Vagina (tissue), 2 donors: ENCODE measurements at regions not wholly inside any gene's neighbourhood (a gene's known extent, or its start where the extent isn't known, plus 50 kb on each side); places are given as distances from the start of the nearest gene placed in this dataset.

Experiments used
- DNase-seq, 2 donors: peaks; one replicate each; pipeline ENCODE4 v3.0.0-alpha.2; 2017; ENCODE audit errors: extremely low spot score in 2 of 2
- H3K27ac ChIP-seq: fragments of 200-600 bp; sonication (generic); one replicate; pipeline ENCODE4 v1.5.1; 2019
- H3K27me3 ChIP-seq: fragments of 200-600 bp; sonication (generic); one replicate; pipeline ENCODE4 v1.5.1; 2019
- H3K36me3 ChIP-seq, 2 donors: fragments of 200-600 bp; sonication (generic); one replicate each; pipeline ENCODE4 v1.5.1; 2017 to 2019
- H3K4me1 ChIP-seq: fragments of 200-600 bp; sonication (generic); one replicate; pipeline ENCODE4 v1.5.1; 2019
- H3K4me3 ChIP-seq, 2 donors: fragments of 200-600 bp; sonication (generic); 1 replicate in 1 of 2; 2 replicates in 1 of 2; pipeline ENCODE4 v1.5.1; 2016 to 2019
- H3K9me3 ChIP-seq: fragments of 200-600 bp; sonication (generic); one replicate; pipeline ENCODE4 v1.5.1; 2019
- CTCF ChIP-seq, 3 experiments: fragments of 450-650 bp in 2 of 3; fragments of 200-600 bp in 1 of 3; sonication (generic) in 1 of 3; IDR thresholded peaks; one replicate each; pipeline ENCODE4 v1.5.1; 2017 to 2019; ENCODE audit warnings: antibody characterized with exemption in 3 of 3, mild to moderate bottlenecking in 2 of 3, moderate library complexity in 2 of 3
- POLR2A ChIP-seq, 2 donors: fragments of 450-650 bp; IDR thresholded peaks; one replicate each; pipeline ENCODE4 v1.6.1; 2017; ENCODE audit warnings: antibody characterized with exemption in 2 of 2, mild to moderate bottlenecking in 2 of 2, moderate library complexity in 2 of 2
- POLR2AphosphoS5 ChIP-seq, 2 donors: sonication (generic); formaldehyde crosslinking; IDR thresholded peaks; one replicate each; pipeline ENCODE4 v1.9.0; 2017; ENCODE audit warnings: antibody characterized with exemption in 2 of 2, mild to moderate bottlenecking in 2 of 2, low read depth in 1 of 2; ENCODE audit not compliant: insufficient read depth in 1 of 2
- intact Hi-C: fragments of 100-400 bp; cut with DNase I; formaldehyde crosslinking; loops from one replicate; pipeline ENCODE4 v1.15.1; 2023

GRCh38 chr7:125551008-125551407, 621.4 kb upstream of the POT1 start:
- no peak overlapping the region for H3K27ac ChIP-seq
- TF ChIP-seq POLR2AphosphoS5 (IDR thresholded peaks at IDR 0.05; ENCODE audit: insufficient read depth in 1 of 2, low read depth in 1 of 2) = no peak
- TF ChIP-seq POLR2A (IDR thresholded peaks at IDR 0.05) = no peak
- intact Hi-C loops = no loop called here
- DNase-seq = no peak
- no peaks in the 10 kb centered on the region for H3K27me3 ChIP-seq
- no peaks in the 10 kb centered on the region for H3K4me1 ChIP-seq
- H3K36me3 ChIP-seq = no peaks in the 10 kb centered on the region
- H3K9me3 ChIP-seq = no peaks in the 10 kb centered on the region
- no peak overlapping the region for H3K4me3 ChIP-seq

GRCh38 chr7:125547505-125547904, 617.9 kb upstream of the POT1 start:
- Histone ChIP-seq H3K27me3 (no peaks in the 10 kb centered on the region), H3K27ac (no peak overlapping the region), H3K4me3 (no peak overlapping the region), H3K4me1 (no peaks in the 10 kb centered on the region), H3K9me3 (no peaks in the 10 kb centered on the region), H3K36me3 (no peaks in the 10 kb centered on the region)
- intact Hi-C loops = no loop called here
- no peak for DNase-seq
- no peak for TF ChIP-seq POLR2AphosphoS5 (IDR thresholded peaks at IDR 0.05; ENCODE audit: insufficient read depth in 1 of 2, low read depth in 1 of 2)
- no peak for TF ChIP-seq CTCF (IDR thresholded peaks at IDR 0.05)
- TF ChIP-seq POLR2A (IDR thresholded peaks at IDR 0.05) = no peak

GRCh38 chr7:125530553-125530952, 600.9 kb upstream of the POT1 start:
- intact Hi-C loops = no loop called here
- Histone ChIP-seq H3K9me3 (no peaks in the 10 kb centered on the region), H3K27me3 (no peaks in the 10 kb centered on the region), H3K4me3 (no peak overlapping the region), H3K36me3 (no peaks in the 10 kb centered on the region), H3K4me1 (no peaks in the 10 kb centered on the region), H3K27ac (no peak overlapping the region)
- TF ChIP-seq CTCF (IDR thresholded peaks at IDR 0.05) (no peak), POLR2AphosphoS5 (IDR thresholded peaks at IDR 0.05; ENCODE audit: insufficient read depth in 1 of 2, low read depth in 1 of 2) (no peak), POLR2A (IDR thresholded peaks at IDR 0.05) (no peak)
- no peak for DNase-seq

GRCh38 chr7:125529249-125529648, 599.6 kb upstream of the POT1 start:
- Histone ChIP-seq H3K9me3 (no peaks in the 10 kb centered on the region), H3K4me1 (no peaks in the 10 kb centered on the region), H3K36me3 (no peaks in the 10 kb centered on the region), H3K27ac (no peak overlapping the region), H3K27me3 (no peaks in the 10 kb centered on the region), H3K4me3 (no peak overlapping the region)
- TF ChIP-seq CTCF (IDR thresholded peaks at IDR 0.05) (no peak), POLR2AphosphoS5 (IDR thresholded peaks at IDR 0.05; ENCODE audit: insufficient read depth in 1 of 2, low read depth in 1 of 2) (no peak), POLR2A (IDR thresholded peaks at IDR 0.05) (no peak)
- intact Hi-C loops = no loop called here
- DNase-seq = no peak

- H3K27me3 ChIP-seq = no peaks in the 10 kb centered on the region
- no peaks in the 10 kb centered on the region for H3K4me1 ChIP-seq
- H3K4me3 ChIP-seq = no peak overlapping the region
- DNase-seq = no peak
- no peaks in the 10 kb centered on the region for H3K9me3 ChIP-seq
- no peak for TF ChIP-seq POLR2AphosphoS5 (IDR thresholded peaks at IDR 0.05; ENCODE audit: insufficient read depth in 1 of 2, low read depth in 1 of 2)
- no peak for TF ChIP-seq POLR2A (IDR thresholded peaks at IDR 0.05)
- TF ChIP-seq CTCF (IDR thresholded peaks at IDR 0.05) = no peak
- H3K27ac ChIP-seq = no peak overlapping the region
- H3K36me3 ChIP-seq = no peaks in the 10 kb centered on the region
- intact Hi-C loops = no loop called here
These were observed 597.3 kb upstream of the POT1 start for GRCh38 chr7:125526958-125527357.

GRCh38 chr7:125526092-125526491, 596.5 kb upstream of the POT1 start:
- Histone ChIP-seq H3K27ac (no peak overlapping the region), H3K4me3 (no peak overlapping the region), H3K9me3 (no peaks in the 10 kb centered on the region), H3K27me3 (no peaks in the 10 kb centered on the region), H3K4me1 (no peaks in the 10 kb centered on the region), H3K36me3 (no peaks in the 10 kb centered on the region)
- intact Hi-C loops = no loop called here
- DNase-seq = no peak
- TF ChIP-seq POLR2A (IDR thresholded peaks at IDR 0.05) = no peak
- TF ChIP-seq POLR2AphosphoS5 (IDR thresholded peaks at IDR 0.05; ENCODE audit: insufficient read depth in 1 of 2, low read depth in 1 of 2) = no peak
- TF ChIP-seq CTCF (IDR thresholded peaks at IDR 0.05) = no peak
